ENCODE measurements at regions not wholly inside any gene's neighbourhood (a gene's known extent, or its start where the extent isn't known, plus 50 kb on each side); places are given as distances from the start of the nearest gene placed in this dataset.

DNA sequence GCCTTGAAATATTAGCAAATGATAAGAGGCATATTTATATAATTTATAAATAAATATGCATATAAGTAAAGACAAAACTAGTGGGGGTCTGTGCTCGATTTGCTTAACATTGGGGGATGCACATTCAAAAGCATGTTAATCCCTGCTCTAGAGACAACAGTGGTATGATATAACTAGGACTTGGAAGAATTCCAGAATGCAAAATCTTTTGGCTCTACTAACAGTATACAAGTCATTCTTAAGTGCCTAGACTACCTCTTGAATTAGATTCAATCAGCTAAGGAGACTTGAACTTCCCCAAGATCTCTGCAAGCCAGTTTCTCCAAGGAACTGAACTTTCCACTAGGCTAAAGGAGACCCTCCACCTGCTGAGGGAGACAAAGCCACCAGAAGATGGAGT is 282.7 kb upstream of the RORA start:
- Mint-ChIP-seq H3K9me3 (peaks cover 0 to 2% (median 0%) of the 10 kb centered on the region in 7 donors), H3K27me3 (peaks cover 5% of the 10 kb centered on the region), H3K4me3 (no peak overlapping the region), H3K27ac (no peak overlapping the region), H3K36me3 (no peaks in the 10 kb centered on the region), H3K4me1 (no peaks in the 10 kb centered on the region)
- Histone ChIP-seq H3K4me1 (ENCODE audit: control insufficient read depth, insufficient read depth, low read length, poor library complexity, severe bottlenecking) (no peaks in the 10 kb centered on the region), H3K27me3 (ENCODE audit: control insufficient read depth, insufficient read depth, low read length) (no peaks in the 10 kb centered on the region), H3K4me3 (ENCODE audit: low read depth, low read length) (no peak overlapping the region), H3K9me3 (ENCODE audit: control insufficient read depth in 2 of 2, low read length in 2 of 2) (no peaks in the 10 kb centered on the region), H3K36me3 (ENCODE audit: control insufficient read depth, insufficient read depth, low read length) (no peaks in the 10 kb centered on the region), H3K27ac (ENCODE audit: insufficient read depth, low read length, poor library complexity, severe bottlenecking) (no peak overlapping the region)
- no peak for ATAC-seq (ENCODE audit: low read depth in 2 of 2)
- DNase-seq = no peak

DNA sequence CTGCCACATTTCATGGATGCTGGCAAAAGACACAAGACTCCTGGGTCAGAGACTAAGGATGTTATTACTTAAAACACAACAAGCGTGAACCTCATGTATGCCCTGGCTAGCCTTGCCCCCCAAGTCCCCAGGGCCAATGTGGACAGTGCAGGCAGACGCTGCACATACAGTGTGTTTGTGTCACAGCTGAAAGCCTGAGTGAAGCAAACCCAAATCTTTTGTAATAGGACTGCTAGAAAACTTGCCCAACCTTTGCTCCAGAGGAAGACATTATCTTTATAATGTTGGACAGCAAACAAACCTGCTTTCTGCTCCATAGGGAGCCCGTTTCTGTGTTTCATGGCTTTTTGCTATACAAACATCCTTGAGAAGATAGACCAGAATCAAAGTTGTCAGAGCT is 282.0 kb upstream of the RORA start:
- Mint-ChIP-seq H3K4me1 (no peaks in the 10 kb centered on the region), H3K36me3 (no peaks in the 10 kb centered on the region), H3K9me3 (peaks cover 0 to 2% (median 0%) of the 10 kb centered on the region in 7 donors), H3K27ac (no peak overlapping the region), H3K4me3 (no peak overlapping the region), H3K27me3 (no peaks in the 10 kb centered on the region)
- Histone ChIP-seq H3K27ac (ENCODE audit: insufficient read depth, low read length, poor library complexity, severe bottlenecking) (no peak overlapping the region), H3K27me3 (ENCODE audit: control insufficient read depth, insufficient read depth, low read length) (no peaks in the 10 kb centered on the region), H3K36me3 (ENCODE audit: control insufficient read depth, insufficient read depth, low read length) (no peaks in the 10 kb centered on the region), H3K4me3 (ENCODE audit: low read depth, low read length) (no peak overlapping the region), H3K4me1 (ENCODE audit: control insufficient read depth, insufficient read depth, low read length, poor library complexity, severe bottlenecking) (no peaks in the 10 kb centered on the region), H3K9me3 (ENCODE audit: control insufficient read depth in 2 of 2, low read length in 2 of 2) (no peaks in the 10 kb centered on the region)
- DNase-seq (no peak), ATAC-seq (ENCODE audit: low read depth in 2 of 2) (no peak)

DNA sequence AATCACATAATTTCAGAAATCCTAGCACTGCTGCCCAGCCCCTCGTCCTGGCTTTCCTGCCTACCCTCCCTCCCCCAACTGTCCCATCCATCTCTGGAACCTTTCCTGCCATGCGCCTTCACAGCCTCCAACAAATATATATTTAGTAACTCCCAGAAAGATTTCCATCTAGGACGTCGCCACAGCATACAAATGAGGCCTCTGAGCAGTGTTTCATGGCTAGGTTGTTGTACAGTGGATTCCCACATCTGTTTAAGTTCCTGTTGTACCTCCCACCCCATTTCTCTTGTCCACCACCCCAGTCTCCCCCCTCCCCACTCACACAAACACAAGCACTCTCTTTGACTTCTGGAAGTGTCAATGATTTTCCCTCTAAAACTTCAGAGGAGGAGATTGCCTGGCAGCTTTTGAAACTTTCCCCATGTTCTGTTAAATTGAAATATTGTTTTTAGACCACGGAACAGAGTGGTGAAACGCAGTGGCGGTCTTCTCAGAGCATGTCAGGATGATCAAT is 280.3 kb upstream of the RORA start:
- Mint-ChIP-seq H3K4me1 (no peaks in the 10 kb centered on the region), H3K9me3 (peaks cover 0 to 2% (median 0%) of the 10 kb centered on the region in 7 donors), H3K4me3 (no peak overlapping the region), H3K27ac (no peak overlapping the region), H3K27me3 (no peaks in the 10 kb centered on the region), H3K36me3 (no peaks in the 10 kb centered on the region)
- Histone ChIP-seq H3K36me3 (ENCODE audit: control insufficient read depth, insufficient read depth, low read length) (no peaks in the 10 kb centered on the region), H3K9me3 (ENCODE audit: control insufficient read depth in 2 of 2, low read length in 2 of 2) (no peaks in the 10 kb centered on the region), H3K27ac (ENCODE audit: insufficient read depth, low read length, poor library complexity, severe bottlenecking) (no peak overlapping the region), H3K4me1 (ENCODE audit: control insufficient read depth, insufficient read depth, low read length, poor library complexity, severe bottlenecking) (no peaks in the 10 kb centered on the region), H3K27me3 (ENCODE audit: control insufficient read depth, insufficient read depth, low read length) (no peaks in the 10 kb centered on the region), H3K4me3 (ENCODE audit: low read depth, low read length) (no peak overlapping the region)
- DNase-seq (no peak), ATAC-seq (ENCODE audit: low read depth in 2 of 2) (no peak)

DNA sequence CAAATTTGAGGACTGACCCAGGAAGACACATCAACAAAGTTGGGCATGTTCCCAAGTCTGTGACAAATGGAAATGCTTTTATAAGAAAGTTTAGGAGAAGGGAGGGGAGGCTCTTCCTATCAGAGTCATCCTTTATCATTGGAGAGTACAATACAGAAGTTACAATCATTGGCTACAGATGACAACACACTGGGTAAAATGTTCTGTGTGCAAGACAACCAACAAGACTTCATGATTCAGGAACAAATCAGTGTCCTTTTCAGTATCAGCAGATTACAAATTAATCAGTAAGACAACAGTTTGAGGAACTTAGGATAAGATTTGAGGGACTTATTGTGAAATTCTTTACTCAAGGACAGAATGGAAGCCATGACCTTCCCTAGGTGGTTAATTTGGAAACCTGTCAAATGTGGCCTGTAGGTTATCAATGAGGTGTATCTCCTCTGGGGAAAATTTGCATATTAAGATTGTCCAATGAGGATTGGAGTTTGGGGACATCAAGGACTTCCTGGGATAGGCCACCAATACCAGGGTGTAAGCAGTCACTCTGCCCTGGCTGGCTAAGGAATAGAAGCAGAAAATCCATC is 274.4 kb upstream of the RORA start:
- no peaks in the 10 kb centered on the region for H3K36me3 Mint-ChIP-seq
- H3K4me1 Mint-ChIP-seq = no peaks in the 10 kb centered on the region
- no peak for DNase-seq
- Histone ChIP-seq H3K9me3 (ENCODE audit: control insufficient read depth in 2 of 2, low read length in 2 of 2) (no peaks in the 10 kb centered on the region), H3K27ac (ENCODE audit: insufficient read depth, low read length, poor library complexity, severe bottlenecking) (no peak overlapping the region), H3K27me3 (ENCODE audit: control insufficient read depth, insufficient read depth, low read length) (peaks cover 8% of the 10 kb centered on the region), H3K4me1 (ENCODE audit: control insufficient read depth, insufficient read depth, low read length, poor library complexity, severe bottlenecking) (no peaks in the 10 kb centered on the region), H3K4me3 (ENCODE audit: low read depth, low read length) (no peak overlapping the region), H3K36me3 (ENCODE audit: control insufficient read depth, insufficient read depth, low read length) (no peaks in the 10 kb centered on the region)
- no peak for ATAC-seq (ENCODE audit: low read depth in 2 of 2)
- no peaks in the 10 kb centered on the region for H3K9me3 Mint-ChIP-seq
- no peak overlapping the region for H3K4me3 Mint-ChIP-seq
- H3K27me3 Mint-ChIP-seq = peaks cover 17% of the 10 kb centered on the region
- no peak overlapping the region for H3K27ac Mint-ChIP-seq

DNA sequence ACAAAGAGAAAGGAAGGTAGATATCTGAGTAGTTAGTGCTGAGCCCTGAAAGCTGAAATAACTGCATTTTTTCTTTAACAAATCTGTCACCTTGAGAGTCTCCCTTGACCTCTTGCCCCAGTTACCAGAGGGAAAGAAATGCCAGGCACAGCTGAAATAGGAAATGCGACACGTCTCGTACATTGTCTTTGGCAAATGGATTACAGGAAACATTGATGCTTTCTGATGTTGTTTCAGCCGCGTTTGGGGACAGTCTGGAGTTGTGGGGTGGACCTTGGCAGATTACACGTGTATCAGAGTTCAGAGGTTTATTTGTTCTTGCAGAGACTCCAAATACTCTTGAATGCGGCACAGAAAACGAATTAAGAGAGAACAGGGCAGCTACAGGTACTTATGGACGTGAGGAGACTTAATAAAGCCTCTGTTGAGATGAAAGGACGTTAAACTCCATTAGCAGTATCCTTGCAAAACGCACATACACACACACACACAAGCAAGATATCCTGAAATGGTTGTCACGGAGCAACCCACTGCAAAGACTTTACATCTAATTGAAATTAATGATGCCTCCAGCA is 272.8 kb upstream of the RORA start:
- Histone ChIP-seq H3K4me1 (ENCODE audit: control insufficient read depth, insufficient read depth, low read length, poor library complexity, severe bottlenecking) (no peaks in the 10 kb centered on the region), H3K4me3 (ENCODE audit: low read depth, low read length) (no peak overlapping the region), H3K27ac (ENCODE audit: insufficient read depth, low read length, poor library complexity, severe bottlenecking) (no peak overlapping the region), H3K9me3 (ENCODE audit: control insufficient read depth in 2 of 2, low read length in 2 of 2) (no peaks in the 10 kb centered on the region), H3K27me3 (ENCODE audit: control insufficient read depth, insufficient read depth, low read length) (peaks cover 11% of the 10 kb centered on the region), H3K36me3 (ENCODE audit: control insufficient read depth, insufficient read depth, low read length) (no peaks in the 10 kb centered on the region)
- DNase-seq = no peak
- H3K4me1 Mint-ChIP-seq = no peaks in the 10 kb centered on the region
- H3K27ac Mint-ChIP-seq = no peak overlapping the region
- H3K4me3 Mint-ChIP-seq = no peak overlapping the region
- H3K9me3 Mint-ChIP-seq = peaks cover 0 to 1% (median 0%) of the 10 kb centered on the region in 7 donors
- H3K36me3 Mint-ChIP-seq = no peaks in the 10 kb centered on the region
- ATAC-seq (ENCODE audit: low read depth in 2 of 2) = no peak
- H3K27me3 Mint-ChIP-seq = peaks cover 17% of the 10 kb centered on the region

DNA sequence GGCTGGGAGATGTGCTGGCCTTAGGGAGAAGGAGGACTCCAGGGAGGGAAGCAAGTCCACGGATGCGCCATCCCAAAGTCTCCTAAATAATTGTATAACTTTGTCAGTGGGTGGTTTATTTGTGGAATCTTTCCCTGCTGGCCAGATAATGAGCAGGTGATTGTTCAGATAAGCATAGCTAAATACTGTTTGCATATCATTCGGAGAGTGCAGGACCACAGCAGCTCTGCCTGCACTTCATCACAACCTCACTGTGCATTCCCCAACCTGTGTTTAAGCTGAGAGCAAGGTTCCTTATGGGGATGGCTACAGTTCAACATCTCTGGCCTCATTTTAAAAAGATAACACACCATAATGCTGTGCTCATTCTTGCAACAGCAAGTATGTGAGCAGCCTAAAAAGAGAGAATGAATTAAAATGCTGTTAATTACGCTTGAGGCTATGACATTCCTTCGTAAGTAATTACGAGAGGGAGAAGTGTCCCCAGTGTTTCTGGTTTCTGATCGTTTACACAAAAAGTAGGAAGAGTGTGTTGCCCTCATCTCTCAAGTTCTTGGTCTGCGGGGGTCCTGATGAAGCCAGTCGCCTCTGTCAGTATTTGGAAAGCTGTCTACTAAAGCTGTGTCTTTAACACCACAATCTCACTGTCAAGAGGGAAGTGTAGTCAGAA is 272.0 kb upstream of the RORA start:
- ATAC-seq (ENCODE audit: low read depth in 2 of 2) (no peak), DNase-seq (no peak)
- no peaks in the 10 kb centered on the region for H3K4me1 Mint-ChIP-seq
- no peaks in the 10 kb centered on the region for H3K36me3 Mint-ChIP-seq
- no peak overlapping the region for H3K4me3 Mint-ChIP-seq
- H3K27ac Mint-ChIP-seq = no peak overlapping the region
- H3K27me3 ChIP-seq (ENCODE audit: control insufficient read depth, insufficient read depth, low read length) = peaks cover 11% of the 10 kb centered on the region
- H3K4me3 ChIP-seq (ENCODE audit: low read depth, low read length) = no peak overlapping the region
- H3K27me3 Mint-ChIP-seq = peaks cover 17% of the 10 kb centered on the region
- H3K4me1 ChIP-seq (ENCODE audit: control insufficient read depth, insufficient read depth, low read length, poor library complexity, severe bottlenecking) = no peaks in the 10 kb centered on the region
- H3K9me3 Mint-ChIP-seq = peaks cover 0 to 1% (median 0%) of the 10 kb centered on the region in 7 donors
- no peaks in the 10 kb centered on the region for H3K9me3 ChIP-seq (ENCODE audit: control insufficient read depth in 2 of 2, low read length in 2 of 2)
- H3K36me3 ChIP-seq (ENCODE audit: control insufficient read depth, insufficient read depth, low read length) = no peaks in the 10 kb centered on the region
- H3K27ac ChIP-seq (ENCODE audit: insufficient read depth, low read length, poor library complexity, severe bottlenecking) = no peak overlapping the region

DNA sequence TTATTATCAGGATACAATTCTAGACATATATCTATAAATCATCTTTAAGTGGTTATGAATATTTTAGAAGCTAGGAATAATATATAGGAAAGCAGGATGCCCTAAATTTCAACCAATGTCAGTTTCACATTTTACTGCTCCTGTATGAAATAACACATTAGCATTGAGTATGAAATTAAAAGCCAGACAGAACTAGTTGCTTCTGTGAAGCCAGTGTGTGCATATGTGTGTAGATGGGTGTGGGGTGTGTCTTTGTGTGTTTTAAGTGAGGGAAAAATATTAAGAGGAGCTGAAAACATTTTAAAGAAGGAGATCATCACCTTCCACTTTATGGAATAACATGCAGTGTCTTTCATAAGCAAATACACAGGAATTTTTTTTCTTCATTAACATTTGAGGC is 271.4 kb upstream of the RORA start:
- no peak overlapping the region for H3K27ac Mint-ChIP-seq
- H3K27me3 Mint-ChIP-seq = peaks cover 17% of the 10 kb centered on the region
- DNase-seq (no peak), ATAC-seq (ENCODE audit: low read depth in 2 of 2) (no peak)
- peaks cover 11% of the 10 kb centered on the region for H3K27me3 ChIP-seq (ENCODE audit: control insufficient read depth, insufficient read depth, low read length)
- no peak overlapping the region for H3K4me3 ChIP-seq (ENCODE audit: low read depth, low read length)
- no peak overlapping the region for H3K4me3 Mint-ChIP-seq
- no peaks in the 10 kb centered on the region for H3K36me3 ChIP-seq (ENCODE audit: control insufficient read depth, insufficient read depth, low read length)
- no peak overlapping the region for H3K27ac ChIP-seq (ENCODE audit: insufficient read depth, low read length, poor library complexity, severe bottlenecking)
- H3K9me3 Mint-ChIP-seq = peaks cover 0 to 1% (median 0%) of the 10 kb centered on the region in 7 donors
- no peaks in the 10 kb centered on the region for H3K9me3 ChIP-seq (ENCODE audit: control insufficient read depth in 2 of 2, low read length in 2 of 2)
- H3K4me1 ChIP-seq (ENCODE audit: control insufficient read depth, insufficient read depth, low read length, poor library complexity, severe bottlenecking) = no peaks in the 10 kb centered on the region
- H3K4me1 Mint-ChIP-seq = no peaks in the 10 kb centered on the region
- H3K36me3 Mint-ChIP-seq = no peaks in the 10 kb centered on the region

DNA sequence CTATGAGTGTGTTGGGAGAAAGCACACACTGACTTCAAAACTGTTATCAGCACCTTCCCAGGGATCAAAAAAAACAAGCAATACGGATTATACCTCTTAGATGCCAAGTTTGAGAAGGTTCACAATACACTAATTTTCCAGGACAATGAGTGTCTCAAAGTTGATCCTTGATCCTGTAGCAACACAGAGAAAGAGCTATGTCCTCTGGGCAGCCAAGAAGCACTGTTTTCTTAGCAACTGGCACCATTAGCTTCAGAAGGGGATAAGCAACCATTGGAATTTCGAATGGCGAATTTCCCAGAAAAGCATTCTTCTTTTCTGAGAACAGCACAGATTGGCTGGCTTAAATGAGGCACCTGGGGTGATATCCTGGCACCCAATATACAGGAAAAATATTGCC is 270.3 kb upstream of the RORA start:
- Mint-ChIP-seq H3K4me3 (no peak overlapping the region), H3K27me3 (peaks cover 17% of the 10 kb centered on the region)

More for the DNA sequence above, 270.3 kb upstream of the RORA start:
- no peaks in the 10 kb centered on the region for H3K36me3 ChIP-seq (ENCODE audit: control insufficient read depth, insufficient read depth, low read length)
- Mint-ChIP-seq H3K9me3 (peaks cover 0 to 1% (median 0%) of the 10 kb centered on the region in 7 donors), H3K36me3 (no peaks in the 10 kb centered on the region), H3K4me1 (no peaks in the 10 kb centered on the region), H3K27ac (no peak overlapping the region)
- no peak for ATAC-seq (ENCODE audit: low read depth in 2 of 2)
- H3K4me3 ChIP-seq (ENCODE audit: low read depth, low read length) = no peak overlapping the region
- no peaks in the 10 kb centered on the region for H3K4me1 ChIP-seq (ENCODE audit: control insufficient read depth, insufficient read depth, low read length, poor library complexity, severe bottlenecking)
- no peaks in the 10 kb centered on the region for H3K9me3 ChIP-seq (ENCODE audit: control insufficient read depth in 2 of 2, low read length in 2 of 2)
- DNase-seq = no peak
- no peak overlapping the region for H3K27ac ChIP-seq (ENCODE audit: insufficient read depth, low read length, poor library complexity, severe bottlenecking)
- peaks cover 14% of the 10 kb centered on the region for H3K27me3 ChIP-seq (ENCODE audit: control insufficient read depth, insufficient read depth, low read length)

All from CD4-positive, CD25-positive, alpha-beta regulatory T cell (primary cell).